ENCODE measurements at regions not wholly inside any gene's neighbourhood (a gene's known extent, or its start where the extent isn't known, plus 50 kb on each side); places are given as distances from the start of the nearest gene placed in this dataset.
"Not testable (repeated sequence)": the region's sequence is repeated elsewhere in the genome, so short reads cannot be mapped to it uniquely, and the experiment has no call there.

DNA sequence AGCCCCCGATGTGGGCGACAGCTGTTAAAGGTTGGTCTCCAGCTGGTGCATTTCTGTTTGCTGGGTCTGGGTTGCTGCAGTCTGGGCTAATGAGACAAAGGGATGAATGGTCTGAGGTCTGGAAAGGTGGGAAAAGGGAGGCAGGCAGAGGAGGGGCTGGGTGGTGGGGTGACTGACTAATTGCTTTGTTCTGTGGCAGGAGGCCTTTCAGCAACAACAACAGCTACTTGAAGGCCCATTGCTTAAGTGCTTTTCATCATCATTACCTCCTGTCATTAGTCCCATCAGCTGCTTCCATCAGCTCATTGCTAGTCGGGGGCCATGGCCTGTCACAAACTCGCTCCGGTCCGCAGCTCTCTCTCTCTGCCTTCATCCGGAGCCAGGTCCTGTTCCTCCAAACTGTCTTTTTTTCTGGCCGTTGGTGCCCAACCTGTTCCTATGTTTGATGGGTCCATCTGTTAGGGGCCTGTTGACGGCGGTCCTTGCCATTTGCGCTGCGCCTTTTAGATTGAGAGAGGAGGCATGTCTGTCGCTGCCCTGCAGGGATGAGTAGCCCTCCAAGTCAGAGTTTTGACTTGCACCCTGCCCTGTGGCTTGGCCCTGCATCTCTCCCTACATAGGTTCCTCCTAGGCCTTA lies 105.6 kb upstream of the PLXNA2 start:
- DNase-seq = peak; percentile 85

DNA sequence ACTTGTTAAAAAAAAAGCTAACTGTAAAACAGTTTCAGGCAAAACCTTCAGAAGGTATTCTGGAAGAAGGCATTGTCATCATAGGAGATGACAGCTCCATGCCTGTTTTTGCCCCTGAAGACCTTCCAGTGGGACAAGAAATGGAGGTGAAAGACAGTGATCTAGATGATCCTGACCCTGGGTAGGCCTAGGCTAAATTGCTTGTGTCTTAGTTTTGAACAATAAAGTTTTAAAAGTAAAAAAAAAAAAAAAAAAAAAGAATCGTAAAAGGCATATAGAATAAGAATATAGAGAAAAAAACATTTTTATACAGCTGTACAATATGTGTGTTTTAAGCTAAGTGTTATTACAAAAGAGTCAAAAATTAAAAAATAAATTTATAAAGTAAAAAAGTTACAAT lies 106.6 kb upstream of the PLXNA2 start:
- no peak for DNase-seq

DNA sequence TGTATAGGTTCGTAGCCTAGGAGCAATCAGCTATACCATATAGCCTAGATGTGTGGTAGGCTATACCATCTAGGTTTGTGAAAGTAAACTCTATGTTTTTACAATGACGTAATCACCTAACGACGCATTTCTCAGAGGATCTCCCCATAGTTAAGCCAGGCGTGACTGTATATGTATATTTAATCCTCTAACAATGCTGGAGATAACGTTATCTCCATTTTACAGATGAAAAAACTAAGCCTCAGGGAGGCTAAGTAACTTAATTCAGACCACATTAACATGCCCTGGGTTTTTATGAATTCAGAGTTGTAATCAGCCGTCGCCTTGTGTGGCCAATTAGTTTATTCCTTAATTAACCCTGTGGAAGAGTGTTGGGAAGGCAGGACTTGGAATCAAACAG lies 107.7 kb upstream of the PLXNA2 start:
- no peak for DNase-seq

DNA sequence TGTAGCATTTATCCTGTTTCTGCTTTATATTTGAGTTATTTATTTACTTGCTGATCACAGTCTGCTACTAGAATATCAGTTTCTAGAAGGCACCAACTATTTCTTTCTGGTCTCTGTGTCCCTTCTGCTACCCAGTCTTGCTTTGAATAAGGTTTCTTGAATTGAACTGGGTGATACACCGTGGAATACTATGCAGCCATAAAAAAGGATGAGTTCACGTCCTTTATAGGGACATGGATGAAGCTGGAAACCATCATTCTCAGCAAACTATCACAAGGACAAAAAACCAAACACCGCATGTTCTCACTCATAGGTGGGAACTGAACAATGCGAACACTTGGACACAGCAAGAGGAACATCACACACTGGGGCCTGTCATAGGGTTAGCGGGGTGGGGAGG lies 109.6 kb upstream of the PLXNA2 start:
- not testable (repeated sequence) for DNase-seq

DNA sequence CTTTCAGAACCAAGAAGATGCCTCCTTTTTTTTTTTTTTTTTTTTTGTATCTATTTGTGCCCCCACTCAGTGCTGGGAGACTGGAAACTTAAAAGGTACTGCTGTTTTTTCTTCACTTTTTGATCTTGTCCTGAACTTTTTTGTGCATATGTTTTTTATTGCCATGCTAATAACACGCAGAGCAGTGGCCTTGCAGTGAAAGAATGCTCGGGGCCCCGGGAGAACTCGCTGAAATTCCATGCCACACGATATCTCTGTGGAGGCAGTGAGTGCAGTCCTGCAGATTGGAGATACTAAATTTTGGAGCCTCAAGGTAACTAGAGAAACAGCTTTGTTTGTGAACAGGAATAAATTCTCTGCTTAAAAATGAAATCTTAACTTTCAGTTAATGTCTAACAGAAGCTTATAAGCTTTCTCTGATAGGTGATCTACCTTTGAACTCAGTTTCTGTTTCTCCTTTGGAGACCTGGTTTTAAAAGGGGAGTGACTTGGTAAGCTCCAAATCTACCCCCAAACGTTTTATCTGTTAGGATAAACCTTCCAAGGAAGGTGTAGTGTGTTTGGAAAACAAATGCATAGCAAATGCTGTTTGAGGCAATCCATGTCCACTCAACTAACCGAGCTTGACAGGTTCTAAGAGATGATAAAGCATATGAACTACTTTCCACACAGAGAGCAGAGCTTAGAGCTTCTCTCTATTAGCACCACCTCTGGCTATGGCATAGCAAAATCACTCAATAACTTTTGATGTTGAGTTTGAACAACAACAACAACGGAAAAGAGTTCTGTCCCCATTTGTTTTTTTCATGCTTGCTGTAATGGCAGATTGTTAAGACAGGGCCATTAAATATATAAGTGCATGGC lies 113.7 kb upstream of the PLXNA2 start:
- DNase-seq = no peak

DNA sequence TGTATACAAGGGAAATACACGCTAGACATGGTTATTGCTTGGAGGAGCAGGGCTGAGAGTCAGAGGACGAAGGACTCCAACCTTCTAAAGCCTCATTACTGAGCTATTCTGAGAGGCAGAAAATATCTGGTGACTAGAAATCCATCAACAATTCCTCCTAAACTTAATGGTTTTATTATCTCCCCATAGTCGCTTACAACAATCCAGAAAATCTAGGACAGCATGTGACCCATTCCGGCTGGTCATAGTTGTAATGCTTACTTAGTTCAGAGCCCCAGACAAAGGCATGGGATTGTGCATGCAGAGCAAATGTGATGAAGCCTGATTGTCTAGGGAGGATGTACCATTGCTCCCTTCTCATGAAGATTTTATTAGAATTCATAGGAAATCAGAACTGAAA lies 114.5 kb upstream of the PLXNA2 start:
- DNase-seq = no peak

DNA sequence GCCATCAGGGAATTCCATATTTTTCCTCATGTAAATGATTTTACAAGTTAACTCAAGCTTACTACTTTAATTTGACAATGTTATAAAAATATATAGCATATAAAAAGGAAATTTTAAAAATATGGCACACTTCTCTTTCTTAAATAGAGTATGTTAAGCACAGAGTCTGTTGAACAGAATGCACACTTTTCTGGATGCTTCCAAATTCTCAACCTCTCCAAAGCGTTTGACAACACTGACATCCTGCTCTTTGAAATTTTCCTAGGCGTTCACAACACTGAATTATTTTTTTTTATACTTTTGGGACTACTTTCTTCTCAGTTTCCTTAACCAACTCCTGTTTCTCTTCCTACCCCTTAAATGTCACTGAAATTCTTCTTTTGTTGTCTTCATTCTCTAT lies 117.8 kb upstream of the PLXNA2 start:
- no peak for DNase-seq

DNA sequence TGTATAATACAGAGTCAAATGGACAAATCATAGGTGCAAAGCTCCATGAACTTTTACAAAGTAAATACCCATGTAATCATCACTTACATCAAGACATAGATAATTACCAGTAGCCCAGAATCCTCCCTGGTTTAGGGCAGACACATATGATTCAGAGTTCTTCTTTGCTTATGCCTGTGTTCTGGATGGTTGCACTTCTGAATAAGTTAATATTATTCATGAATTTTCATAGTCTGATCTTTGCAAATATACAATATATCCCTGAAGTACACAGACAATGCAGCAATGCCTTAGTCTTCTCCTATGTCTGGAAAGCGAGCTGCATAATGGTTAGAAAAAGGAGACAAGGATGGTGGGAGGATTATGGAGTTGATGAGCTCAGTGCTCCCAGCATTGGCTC lies 122.4 kb upstream of the PLXNA2 start:
- no peak for DNase-seq

DNA sequence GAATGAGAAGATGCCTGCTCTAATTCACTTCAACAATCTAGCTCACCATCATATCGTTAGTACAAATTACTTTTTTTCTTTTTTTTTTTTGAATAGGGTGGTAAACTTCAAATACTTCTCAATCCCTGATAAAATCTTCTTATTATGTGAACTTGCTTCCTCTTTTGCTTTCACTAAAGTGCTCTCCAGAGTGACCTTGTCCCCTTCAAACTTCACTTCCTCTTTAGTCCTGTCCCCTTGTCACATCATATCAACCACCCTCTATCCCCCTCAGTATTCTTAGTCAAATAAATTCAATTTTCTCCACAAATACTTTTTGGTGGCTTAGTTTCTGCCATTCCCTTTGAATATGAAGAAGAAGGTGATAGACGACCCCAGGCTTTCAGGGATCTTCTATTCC lies 124.9 kb upstream of the PLXNA2 start:
- DNase-seq = no peak

DNA sequence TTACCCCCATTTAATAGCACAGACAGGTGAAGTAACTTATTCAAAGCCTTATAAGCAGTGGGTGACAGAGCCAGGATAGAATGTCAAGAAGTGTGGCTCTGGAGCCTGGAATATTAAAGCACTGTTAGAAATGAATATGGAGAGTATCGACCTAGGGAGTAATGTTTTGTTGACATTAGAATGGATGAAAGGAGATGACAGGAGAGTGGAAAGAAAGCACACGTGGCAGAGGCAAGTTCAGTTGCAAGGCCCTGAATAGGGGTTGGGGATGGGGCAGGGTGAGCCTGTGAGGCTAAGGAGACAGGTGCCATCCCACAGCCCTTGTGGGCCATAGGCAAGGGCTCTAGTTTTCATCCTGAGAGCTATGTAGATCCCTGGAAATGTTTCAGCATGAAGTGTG lies 125.5 kb upstream of the PLXNA2 start:
- no peak for DNase-seq

DNA sequence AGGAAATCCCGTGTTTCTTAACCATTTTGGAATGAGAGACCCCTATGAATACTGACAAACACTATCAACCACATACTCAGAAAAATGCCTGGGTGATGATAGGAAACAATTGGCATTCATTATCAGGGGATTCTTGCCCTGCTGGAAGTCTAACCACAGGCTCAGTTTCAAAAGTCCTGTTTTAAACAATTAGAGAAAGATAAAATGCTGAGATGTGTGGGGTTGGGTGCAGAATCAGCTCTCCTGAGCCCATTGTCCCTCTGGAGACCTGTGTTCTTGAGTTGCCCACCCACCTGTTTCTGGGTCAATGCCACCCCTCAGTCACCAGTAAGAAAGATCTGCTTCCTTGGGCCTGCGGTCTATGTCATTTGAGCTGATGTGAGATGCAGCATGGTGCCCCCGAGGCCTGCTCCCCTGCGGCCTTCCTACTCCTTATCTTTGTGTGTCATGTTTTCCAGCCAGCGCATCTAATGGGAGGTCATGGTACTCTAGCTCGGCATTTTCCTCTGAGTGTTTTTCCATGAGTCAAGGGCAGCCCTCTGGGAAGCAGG lies 130.3 kb upstream of the PLXNA2 start:
- no peak for DNase-seq

DNA sequence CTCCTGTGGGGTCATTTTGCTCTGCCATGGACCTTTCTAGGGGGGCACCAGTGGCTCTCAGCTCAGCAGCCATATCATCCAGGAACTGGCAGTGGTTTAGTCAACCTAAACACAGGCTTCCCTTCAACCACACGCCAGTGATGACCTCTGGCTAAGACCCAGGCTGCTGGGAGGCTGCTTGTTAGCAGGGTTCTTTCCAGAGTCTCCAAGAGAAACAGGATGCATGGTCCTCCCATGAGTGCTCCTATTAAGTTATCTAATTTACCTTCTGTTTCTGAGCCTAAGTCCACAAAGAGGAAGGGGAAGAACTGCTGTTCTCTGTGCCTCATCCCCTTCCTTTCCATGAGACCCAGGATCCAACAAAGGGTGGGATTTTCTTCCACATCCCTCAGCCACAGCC lies 137.3 kb upstream of the PLXNA2 start:
- no peak for DNase-seq

DNA sequence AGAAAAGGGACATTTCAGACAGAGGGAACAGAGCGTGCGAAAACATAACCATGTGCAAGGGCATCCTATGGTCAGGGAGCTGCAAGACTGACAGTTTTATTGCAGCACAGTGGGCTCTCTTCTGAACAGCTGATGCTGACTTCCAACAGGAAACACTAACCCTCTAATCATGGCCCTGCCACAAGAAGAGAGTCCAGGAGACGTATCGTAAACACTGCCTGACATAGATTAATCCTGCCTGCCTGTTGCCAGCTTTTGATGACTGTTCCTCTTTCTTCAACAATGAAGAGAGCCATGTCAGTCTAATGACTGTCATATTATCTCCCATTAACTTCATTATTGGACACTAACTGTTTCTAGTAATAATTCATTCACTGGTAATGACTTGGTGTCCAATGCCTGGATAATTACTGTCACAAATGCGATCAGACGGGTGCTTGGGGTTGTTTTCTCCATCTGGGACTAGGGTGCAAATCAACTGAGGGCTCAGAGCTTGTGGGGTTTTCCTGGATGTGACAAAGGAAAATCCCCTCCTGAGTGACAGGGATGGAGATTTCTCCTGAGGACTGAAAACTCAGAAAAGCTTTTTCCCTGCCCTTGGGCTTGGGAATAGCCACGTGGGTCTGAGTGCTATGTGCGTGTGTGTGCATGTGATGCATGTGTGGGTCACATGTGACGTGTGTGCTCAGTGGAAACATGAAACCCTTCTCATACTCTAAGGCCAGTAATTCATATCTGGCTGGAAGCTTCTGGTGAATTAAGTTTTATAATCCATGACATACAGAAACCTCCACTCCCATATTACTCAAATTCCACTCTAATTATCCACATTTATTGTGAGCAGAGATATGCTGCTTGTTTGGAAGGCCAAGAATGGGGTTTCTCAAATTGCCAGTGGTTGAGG lies 144.0 kb upstream of the PLXNA2 start:
- DNase-seq = no peak

DNA sequence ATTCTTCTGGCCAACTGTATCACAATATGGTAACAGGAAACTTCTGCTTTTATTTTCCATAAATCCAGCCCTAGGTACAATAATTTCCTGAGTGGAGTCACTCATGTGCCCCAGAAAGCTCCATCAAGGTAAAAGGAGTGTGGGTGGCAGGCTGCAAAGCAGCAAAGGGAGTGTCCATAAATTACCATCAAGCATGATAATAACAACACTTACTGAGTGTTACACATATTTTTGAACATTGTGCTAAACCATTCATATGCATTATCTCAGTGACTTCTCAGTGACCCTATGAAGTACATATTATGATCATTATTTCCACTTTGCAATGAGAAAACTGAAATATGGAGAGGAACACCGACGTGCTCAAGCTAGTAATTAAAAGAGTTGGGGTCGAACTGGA lies 149.2 kb upstream of the PLXNA2 start:
- DNase-seq = no peak

DNA sequence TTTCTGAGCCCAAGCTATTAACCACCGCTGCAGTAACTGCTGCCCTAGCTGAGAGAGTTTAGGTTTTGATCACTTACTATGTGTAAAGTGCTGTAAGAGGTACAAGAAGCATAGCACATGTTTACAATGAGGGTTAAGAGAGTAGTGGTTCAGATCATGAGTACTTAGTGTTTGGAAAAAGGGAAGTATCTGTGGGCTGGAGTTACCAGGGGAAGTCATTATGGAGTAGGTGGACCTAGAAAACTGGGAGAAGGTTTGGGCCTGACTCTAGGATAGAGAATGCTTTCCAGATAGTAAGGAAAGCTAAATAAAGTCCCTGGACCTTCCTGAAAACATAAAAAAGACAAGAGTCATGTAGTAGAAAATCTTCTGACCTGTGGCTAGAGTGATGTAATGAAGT lies 149.6 kb upstream of the PLXNA2 start:
- DNase-seq = no peak

DNA sequence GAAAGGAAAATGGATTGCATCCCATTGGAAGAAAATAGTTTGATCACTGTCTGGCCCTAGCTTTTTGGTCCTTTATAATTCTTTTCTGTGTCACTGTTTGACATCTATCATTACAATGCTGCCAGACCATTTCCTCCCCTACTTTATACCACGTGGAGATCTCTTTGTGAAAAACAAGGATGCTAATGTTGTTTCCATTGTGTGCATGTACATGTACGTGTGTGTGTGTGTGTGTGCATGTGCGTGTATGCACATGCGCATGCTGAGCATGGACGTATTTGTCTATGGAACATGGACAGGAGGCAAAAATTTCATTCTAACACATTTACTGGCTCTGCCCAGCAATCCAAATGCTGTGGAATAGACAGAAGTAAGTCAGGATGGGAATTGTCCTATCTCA lies 153.1 kb upstream of the PLXNA2 start:
- no peak for DNase-seq

DNA sequence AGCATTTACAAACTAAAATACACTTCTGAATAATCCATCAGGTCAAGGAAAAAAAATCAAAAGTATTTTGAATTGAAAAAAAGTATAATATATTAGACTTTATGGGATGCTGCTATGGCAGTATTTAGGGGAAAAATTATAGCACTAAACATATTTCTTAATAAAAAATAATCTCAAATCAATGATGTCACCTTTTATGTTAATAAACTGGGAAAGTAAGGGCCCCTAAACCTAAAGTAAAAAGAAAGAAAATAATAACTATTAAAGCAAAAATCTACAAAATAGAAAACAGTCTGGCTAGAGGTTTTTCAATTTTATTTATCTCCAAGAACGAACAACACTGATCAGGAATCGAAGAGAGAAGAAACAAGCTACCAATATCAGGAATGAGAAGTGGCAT lies 160.8 kb upstream of the PLXNA2 start:
- DNase-seq = no peak

DNA sequence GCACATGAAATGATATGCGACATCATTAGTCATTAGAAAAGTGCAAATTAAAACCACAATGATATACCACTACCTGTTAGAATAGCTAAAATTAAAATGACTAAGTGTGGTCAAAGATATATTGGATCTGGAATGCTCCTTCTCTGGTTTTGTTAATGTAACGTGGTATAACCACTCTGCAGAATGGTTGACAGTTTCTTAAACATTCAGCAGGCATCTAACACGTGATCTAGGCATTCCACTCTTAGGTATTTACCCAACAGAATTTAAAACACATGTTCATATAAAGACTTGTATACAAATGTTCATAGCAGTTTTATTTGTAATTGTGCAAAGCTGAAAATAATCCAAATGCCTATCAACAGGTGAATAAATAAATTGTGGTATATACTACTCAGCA lies 165.0 kb upstream of the PLXNA2 start:
- no peak for DNase-seq

DNA sequence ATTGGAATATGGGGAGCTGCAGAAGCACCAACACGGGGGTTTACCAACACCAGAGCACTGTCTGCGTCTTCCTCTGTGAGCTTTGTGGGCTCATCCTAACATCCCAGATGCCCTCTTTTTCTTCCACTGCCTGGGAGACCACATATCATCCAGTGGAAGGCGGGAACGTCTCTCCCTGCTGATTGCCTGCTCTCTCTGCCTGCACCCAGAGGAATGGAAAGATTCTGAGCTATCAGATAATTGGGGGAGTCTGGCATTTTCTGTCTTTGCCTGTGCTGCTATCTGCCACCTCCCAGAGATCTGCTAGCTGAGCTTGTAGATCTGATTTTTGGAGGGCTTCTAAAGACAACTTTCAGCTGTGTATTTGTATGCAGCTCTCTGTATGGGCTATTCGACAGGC lies 166.2 kb upstream of the PLXNA2 start:
- DNase-seq = no peak

DNA sequence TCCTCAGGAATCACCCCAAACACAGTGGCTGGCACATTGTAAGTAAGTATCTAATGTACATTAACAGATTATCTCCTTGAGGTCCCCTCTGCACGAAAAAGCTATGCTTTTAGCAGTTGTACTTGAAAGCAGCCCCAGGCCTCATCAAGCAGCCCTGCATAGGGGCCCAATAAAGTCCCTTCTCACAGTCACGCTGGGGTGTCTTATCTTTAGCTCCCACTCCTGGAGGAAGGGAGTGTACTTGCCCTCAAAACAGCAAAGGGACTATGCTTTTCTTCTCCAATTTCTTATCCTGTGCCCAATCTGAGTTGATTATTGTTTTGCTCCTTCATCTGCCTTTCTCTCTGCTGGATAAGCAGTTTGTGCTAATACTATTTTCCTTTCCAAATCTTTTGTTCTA lies 168.8 kb upstream of the PLXNA2 start:
- DNase-seq = no peak

DNA sequence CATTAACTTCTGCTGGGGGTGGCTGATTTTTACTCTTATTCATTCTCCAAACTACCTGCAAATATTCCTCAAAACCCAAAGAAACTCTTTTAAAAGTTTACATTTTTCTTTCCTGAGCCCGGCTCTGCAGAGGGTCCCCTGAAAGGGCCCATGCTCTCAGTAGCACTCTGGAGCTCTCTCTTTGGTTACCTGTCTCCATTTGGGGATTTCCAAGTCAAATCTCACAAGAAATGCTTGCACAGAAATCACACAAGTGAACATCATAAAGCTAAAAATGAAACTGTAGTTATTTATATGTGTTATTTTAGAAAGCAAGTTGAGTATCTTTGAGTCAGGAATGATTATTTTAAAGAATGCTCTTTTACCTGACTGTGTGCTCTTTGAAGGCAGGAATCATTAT lies 174.5 kb upstream of the PLXNA2 start:
- no peak for DNase-seq

DNA sequence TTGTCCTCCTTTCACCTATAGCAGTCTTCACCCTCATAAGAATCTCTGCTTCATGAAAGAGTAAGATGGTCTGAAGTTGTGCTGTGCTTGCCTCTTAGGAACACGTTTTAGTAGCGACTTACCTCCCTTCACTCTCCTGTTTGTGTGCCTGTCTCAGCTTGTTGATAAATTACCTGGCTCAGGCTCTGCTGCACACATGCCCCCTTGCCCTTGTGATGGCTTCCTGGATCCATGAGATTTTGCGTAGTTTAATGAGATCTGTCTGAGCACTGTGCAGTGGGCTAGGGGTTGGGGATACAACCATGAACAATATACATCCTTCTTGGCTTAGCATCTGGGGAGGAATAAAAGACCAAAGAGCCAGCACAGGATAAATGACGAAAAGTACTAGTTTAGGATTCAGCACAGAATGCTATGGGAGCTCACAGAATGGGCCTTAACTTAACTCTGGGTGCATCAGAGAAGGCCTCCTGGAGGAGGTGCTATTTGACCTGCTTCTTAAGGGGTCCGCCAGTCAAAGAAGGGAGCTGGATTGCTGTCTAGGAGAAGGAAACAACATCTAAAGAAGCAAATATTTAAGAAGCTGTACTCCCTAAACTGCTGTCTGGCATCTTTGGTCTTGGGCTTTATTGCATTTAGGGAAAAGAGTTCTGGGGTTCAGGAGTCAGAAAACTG lies 175.7 kb upstream of the PLXNA2 start:
- no peak for DNase-seq

DNA sequence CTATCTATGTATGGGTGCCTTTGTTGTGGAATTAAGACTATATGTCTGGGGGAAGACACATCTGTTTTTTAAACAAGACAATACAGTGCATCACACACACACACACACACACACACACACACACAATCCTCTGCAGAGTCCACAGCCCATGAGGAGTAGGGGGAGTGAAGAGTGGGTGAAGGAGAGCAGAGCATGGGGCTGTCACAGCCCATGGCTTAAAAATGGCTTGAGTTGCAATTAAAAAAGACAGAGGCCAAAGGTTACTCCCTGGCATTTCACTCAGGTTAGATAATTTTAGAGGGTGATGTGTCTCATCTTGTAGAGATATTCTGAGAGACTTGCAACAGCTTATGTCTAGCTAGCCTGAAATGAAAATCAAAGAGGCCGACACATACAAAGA lies 176.5 kb upstream of the PLXNA2 start:
- no peak for DNase-seq

Measured in NCI-H524 treated with DMSO at 0.1 percent for 48 hours (cell line).